IgD-negative memory B cell (primary cell): ENCODE measurements at regions not wholly inside any gene's neighbourhood (a gene's known extent, or its start where the extent isn't known, plus 50 kb on each side); places are given as distances from the start of the nearest gene placed in this dataset.
"Not testable (repeated sequence)": the region's sequence is repeated elsewhere in the genome, so short reads cannot be mapped to it uniquely, and the experiment has no call there.

Source experiments
- H3K27ac Mint-ChIP-seq, 3 donors: one replicate each; pipeline ENCODE4 v1.8.0; 2020 to 2022; ENCODE audit warnings: mild to moderate bottlenecking in 3 of 3, mixed read lengths in 3 of 3, moderate library complexity in 1 of 3
- H3K27me3 Mint-ChIP-seq: one replicate; pipeline ENCODE4 v1.8.0; 2021; ENCODE audit warnings: mixed read lengths
- H3K36me3 Mint-ChIP-seq: one replicate; pipeline ENCODE4 v1.8.0; 2020; ENCODE audit warnings: mild to moderate bottlenecking, mixed read lengths
- H3K4me1 Mint-ChIP-seq, 3 donors: one replicate each; pipeline ENCODE4 v1.8.0; 2020 to 2022; ENCODE audit warnings: mixed read lengths in 3 of 3, mild to moderate bottlenecking in 1 of 3
- H3K4me3 Mint-ChIP-seq, 4 donors: one replicate each; pipeline ENCODE4 v1.8.0; 2020 to 2022; ENCODE audit warnings: mild to moderate bottlenecking in 4 of 4, mixed read lengths in 4 of 4, moderate library complexity in 3 of 4
- H3K9me3 Mint-ChIP-seq, 3 donors: one replicate each; pipeline ENCODE4 v1.8.0; 2020 to 2021; ENCODE audit warnings: mixed read lengths in 3 of 3, mild to moderate bottlenecking in 1 of 3

DNA sequence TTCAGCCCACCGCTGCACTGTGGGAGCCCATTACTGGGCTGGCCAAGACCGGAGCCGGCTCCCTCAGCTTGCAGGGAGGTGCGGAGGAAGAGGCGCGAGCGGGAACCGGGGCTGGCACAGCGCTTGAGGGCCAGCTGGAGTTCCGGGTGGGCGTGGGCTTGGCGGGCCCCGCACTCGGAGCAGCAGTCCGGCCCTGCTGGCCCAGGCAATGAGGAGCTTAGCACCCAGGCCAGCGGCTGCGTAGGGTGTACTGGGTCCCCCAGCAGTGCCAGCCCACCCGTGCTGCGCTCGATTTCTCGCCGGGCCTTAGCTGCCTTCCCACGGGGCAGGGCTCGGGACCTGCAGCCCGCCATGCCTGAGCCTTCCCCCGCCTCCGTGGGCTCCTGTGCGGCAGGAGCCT lies 307.8 kb upstream of the DUSP10 start:
- H3K27ac Mint-ChIP-seq, H3K27me3 Mint-ChIP-seq, H3K9me3 Mint-ChIP-seq, H3K4me1 Mint-ChIP-seq, H3K36me3 Mint-ChIP-seq, H3K4me3 Mint-ChIP-seq: not testable (repeated sequence)

DNA sequence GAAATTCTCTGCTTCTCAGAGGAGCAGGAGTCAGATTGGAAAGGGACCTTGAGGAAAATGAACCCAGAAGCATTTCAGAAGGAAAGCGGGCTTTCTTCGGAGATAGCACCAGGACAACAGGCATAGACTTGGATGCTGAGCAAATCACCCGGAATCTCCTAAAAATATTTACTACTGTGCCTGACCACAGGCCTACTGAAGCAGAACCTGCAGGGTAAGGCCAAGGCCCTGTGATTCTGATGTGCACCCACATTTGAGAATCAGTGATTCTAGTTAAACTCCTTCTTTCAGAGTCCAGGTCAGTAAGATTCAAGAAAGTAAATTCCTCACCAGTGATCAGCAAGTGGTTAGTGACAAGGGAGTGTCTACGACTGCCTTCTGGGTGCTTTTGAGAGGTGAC lies 307.3 kb upstream of the DUSP10 start:
- H3K9me3 Mint-ChIP-seq = no peaks in the 10 kb centered on the region
- no peak overlapping the region for H3K4me3 Mint-ChIP-seq
- H3K36me3 Mint-ChIP-seq = peaks cover 2% of the 10 kb centered on the region
- no peak overlapping the region for H3K27ac Mint-ChIP-seq
- peaks cover 0 to 3% (median 0%) of the 10 kb centered on the region in 3 donors for H3K4me1 Mint-ChIP-seq
- H3K27me3 Mint-ChIP-seq = no peaks in the 10 kb centered on the region

DNA sequence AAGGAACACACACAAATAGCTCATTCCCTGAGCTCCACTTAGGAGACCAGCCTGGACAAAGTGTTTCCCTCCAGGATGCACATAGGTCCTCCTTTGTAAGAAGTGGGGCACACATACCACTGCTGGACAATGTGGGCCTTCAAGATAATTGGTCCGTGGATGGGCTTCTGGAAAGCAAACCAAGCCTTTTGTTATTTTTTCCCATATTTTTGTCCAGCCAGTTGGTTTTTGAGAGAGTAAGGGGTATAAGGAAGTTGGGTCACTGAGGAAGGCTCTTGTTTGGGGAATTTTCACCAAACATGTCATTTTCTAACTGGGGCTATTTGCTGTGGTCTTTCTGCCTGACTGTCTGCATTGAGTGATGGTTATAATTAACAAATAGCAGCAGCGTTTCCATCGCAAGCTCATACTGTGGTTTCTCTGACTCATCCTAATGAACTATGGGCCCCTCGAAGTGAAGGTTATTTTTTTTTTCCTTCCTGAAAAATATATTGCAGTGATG lies 306.3 kb upstream of the DUSP10 start:
- Mint-ChIP-seq H3K27ac (no peak overlapping the region), H3K4me3 (no peak overlapping the region), H3K27me3 (no peaks in the 10 kb centered on the region), H3K36me3 (peaks cover 2% of the 10 kb centered on the region), H3K9me3 (no peaks in the 10 kb centered on the region), H3K4me1 (peaks cover 0 to 3% (median 0%) of the 10 kb centered on the region in 3 donors)

DNA sequence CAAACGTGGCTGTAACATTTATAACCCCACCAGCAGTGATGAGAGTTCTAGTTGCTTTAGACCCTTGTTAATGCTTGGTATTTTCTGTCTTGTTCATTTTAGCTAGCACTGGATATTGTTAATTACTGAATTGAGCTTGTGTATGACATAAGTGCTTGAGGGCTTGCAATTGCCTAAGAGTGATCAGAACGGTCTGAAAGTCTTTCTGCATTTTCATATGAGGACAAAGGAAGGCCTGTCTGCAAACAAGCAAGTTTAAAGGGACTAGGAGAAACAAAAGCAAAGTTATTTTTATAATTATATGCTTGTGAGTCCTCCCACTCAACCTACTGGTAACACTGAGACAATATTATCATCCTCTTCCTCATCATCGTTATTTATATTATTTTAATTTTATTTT lies 305.5 kb upstream of the DUSP10 start:
- no peak overlapping the region for H3K27ac Mint-ChIP-seq
- H3K36me3 Mint-ChIP-seq = peaks cover 2% of the 10 kb centered on the region
- H3K4me3 Mint-ChIP-seq = no peak overlapping the region
- no peaks in the 10 kb centered on the region for H3K9me3 Mint-ChIP-seq
- H3K4me1 Mint-ChIP-seq = peaks cover 0 to 3% (median 0%) of the 10 kb centered on the region in 3 donors
- H3K27me3 Mint-ChIP-seq = no peaks in the 10 kb centered on the region

DNA sequence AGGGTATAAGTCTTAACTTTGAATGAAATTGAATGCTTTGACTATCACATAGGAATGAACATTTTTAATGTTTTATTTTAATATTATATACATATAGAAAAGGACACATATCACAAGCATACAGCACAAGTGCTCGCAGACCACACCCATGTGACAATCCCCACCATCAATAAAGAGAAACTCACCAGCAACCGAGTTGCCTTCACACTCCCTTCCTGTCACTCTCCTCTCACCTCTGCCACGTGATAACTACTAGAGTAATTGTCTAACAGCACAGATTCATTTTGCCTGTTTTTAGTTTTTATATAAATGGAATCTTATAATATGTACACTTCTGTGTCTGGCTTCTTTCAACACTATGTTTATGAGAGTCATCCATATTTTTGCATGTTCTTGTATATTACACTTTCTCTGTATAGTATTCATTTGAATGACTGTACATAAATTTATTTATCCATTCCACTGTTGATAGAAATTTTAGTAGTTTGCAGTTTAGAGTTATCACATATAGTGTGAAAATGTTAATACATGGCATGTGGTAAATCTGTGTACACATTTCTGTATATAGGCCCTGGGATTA lies 304.9 kb upstream of the DUSP10 start:
- Mint-ChIP-seq H3K9me3 (no peaks in the 10 kb centered on the region), H3K36me3 (peaks cover 2% of the 10 kb centered on the region), H3K4me1 (peaks cover 0 to 3% (median 0%) of the 10 kb centered on the region in 3 donors), H3K4me3 (no peak overlapping the region), H3K27ac (no peak overlapping the region), H3K27me3 (no peaks in the 10 kb centered on the region)

DNA sequence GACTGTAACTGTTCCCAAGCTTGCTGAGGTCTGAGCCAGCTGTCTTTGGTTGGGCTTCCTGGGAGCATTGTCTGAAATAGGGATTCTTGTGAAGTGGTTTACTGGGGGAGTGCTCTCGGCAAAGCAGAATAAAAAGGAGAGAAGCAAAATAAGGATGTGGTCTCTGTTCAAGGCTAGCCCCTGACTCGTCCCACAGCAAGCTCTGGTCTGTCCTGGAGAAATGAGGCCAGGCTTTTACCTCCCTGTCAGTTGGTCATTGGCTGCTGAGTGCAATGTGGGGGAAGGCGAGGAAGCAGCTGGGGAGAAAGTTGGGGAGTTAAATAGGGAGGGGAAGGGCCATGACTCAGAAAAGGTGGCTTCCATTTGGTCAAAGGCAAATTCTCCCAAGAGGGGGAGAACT lies 303.9 kb upstream of the DUSP10 start:
- Mint-ChIP-seq H3K36me3 (peaks cover 2% of the 10 kb centered on the region), H3K4me1 (peaks cover 0 to 3% (median 0%) of the 10 kb centered on the region in 3 donors), H3K4me3 (no peak overlapping the region), H3K27ac (no peak overlapping the region), H3K9me3 (no peaks in the 10 kb centered on the region), H3K27me3 (no peaks in the 10 kb centered on the region)

DNA sequence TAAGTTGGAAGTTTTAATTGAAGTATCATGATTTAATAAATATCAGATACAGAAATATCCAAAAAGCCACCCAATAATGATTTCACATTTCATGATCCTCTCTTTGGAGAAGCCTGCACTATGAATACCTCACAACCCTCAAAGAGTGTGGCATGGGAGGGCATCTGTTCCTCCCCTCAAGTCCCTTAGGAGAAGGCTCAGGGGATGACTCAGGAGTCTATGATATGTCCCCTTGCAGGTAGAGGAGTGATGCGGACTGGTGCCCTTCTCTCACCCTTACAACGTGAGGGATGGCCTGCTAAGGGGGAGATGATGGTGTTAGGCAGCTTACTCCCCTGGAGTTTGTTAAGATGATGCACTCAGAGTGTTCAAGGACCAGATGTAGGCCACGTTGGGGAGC lies 303.3 kb upstream of the DUSP10 start:
- Mint-ChIP-seq H3K27me3 (no peaks in the 10 kb centered on the region), H3K9me3 (no peaks in the 10 kb centered on the region), H3K4me1 (peaks cover 0 to 3% (median 0%) of the 10 kb centered on the region in 3 donors), H3K36me3 (peaks cover 2% of the 10 kb centered on the region), H3K4me3 (no peak overlapping the region), H3K27ac (no peak overlapping the region)

DNA sequence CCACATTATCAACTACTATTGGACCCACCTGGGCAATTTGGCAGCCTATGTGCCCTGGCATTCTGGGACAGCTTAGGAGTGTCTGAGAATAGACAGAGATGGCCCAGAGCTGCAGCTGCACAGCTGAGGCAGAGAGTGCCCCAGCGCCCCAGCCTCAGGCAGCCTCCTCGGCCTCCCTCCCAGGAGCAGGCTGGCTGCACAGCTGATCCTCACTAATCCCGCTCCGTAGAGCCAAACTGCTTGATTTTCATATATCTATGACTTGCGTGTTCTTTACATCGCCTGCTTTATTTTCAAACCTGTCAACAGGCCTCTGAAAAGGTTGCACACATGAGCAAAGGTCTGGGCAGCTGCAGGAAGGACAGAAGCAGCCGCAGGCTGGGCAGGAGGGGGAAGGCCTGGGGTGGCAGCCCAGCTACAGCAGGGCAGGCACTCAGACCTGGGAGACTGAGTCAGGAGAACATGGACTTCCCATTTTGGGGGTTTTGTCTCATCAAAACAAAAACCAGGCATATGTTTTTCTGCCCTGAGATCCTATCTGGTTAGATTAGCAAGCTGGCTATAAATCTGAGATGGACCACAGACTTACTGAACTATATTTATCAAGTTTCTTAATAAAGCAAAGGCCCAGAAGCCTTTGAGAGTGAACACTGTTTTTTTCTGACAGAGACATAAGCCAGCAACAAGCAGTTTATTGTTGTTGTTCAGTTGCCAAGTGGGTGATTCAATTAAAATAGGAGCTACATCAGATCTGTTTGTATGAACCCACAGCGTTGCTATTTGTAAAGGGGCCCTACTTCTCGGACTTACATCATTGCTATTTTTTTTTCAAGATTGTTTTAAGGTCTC lies 301.8 kb upstream of the DUSP10 start:
- H3K27me3 Mint-ChIP-seq = no peaks in the 10 kb centered on the region

DNA sequence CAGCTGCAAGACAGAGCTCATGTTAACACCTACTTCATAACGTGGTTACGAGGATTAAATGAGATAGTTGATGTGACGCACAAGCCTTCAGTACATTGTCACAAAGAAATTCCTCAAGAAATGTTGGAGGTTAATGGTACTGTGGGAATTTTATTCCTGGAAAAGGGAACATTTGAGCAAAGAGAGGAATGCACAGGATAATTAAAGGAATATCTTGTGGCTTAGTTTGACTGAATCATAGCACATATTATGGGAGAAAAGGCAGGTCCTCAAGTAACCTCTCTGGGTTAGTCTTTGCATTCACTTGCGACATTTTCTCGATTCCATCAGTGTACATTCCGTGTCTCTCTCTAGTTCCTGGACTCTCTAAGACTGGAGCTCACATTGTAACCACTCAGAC lies 300.2 kb upstream of the DUSP10 start:
- H3K36me3 Mint-ChIP-seq = peaks cover 2% of the 10 kb centered on the region
- H3K27me3 Mint-ChIP-seq = no peaks in the 10 kb centered on the region
- no peak overlapping the region for H3K27ac Mint-ChIP-seq
- H3K9me3 Mint-ChIP-seq = no peaks in the 10 kb centered on the region
- H3K4me3 Mint-ChIP-seq = no peak overlapping the region
- H3K4me1 Mint-ChIP-seq = peaks cover 0 to 3% (median 0%) of the 10 kb centered on the region in 3 donors

More for the DNA sequence above, 301.8 kb upstream of the DUSP10 start:
- Mint-ChIP-seq H3K4me3 (no peak overlapping the region), H3K4me1 (peaks cover 0 to 3% (median 0%) of the 10 kb centered on the region in 3 donors), H3K9me3 (no peaks in the 10 kb centered on the region), H3K27ac (no peak overlapping the region), H3K36me3 (peaks cover 2% of the 10 kb centered on the region)

DNA sequence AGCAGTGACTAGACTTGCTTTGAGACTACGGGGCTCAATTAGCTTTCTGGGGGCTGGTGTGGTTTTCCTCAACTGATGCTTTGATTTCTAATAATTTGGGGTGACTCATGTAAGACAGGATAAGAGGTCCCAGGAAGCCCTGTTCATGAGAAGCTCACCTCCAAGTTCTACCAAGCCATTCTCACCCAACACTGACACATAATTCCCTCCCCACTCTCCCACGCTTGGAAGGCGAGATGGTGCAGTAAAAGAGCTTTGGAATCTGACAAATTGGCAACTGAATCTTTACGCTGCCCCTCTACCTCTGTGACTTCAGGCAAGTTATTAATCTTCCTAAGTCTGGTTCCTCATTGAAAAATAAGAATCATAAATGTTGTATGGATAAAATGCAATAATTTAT lies 299.1 kb upstream of the DUSP10 start:
- Mint-ChIP-seq H3K27ac (no peak overlapping the region), H3K4me3 (no peak overlapping the region)

DNA sequence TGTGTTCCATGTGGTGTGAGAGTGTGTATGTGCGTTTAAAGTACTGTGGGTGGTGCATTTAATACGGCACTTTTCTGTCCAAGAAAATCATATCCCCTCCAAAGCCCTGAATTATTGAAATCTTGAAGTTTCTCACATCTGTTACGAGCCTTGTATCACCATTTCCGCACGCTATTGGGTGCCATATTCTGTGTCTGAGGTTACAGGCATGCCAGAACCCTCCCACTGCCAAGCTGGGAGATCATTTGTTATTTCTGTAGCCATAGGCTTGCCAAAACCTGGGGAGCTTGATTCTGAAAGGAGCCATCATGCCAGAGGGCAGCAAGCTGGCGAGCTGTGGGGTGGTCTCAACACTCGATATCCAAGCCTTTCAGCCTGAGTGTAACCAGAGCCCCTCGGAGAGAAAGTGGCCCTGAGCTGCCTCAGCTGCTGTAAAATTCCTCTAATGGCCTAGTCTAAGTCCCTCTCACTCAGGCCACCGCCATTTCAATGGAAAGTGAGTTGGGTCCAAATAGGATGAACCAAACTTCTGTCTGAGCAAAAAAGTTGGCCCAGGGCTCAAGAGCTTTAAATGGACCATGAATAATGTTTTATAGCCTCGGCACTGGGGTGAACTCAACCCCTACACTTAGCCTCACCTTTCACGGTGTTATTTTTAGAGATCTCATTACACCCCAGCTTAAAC lies 298.4 kb upstream of the DUSP10 start:
- H3K4me3 Mint-ChIP-seq = no peak overlapping the region
- no peak overlapping the region for H3K27ac Mint-ChIP-seq
- H3K27me3 Mint-ChIP-seq = no peaks in the 10 kb centered on the region
- no peaks in the 10 kb centered on the region for H3K36me3 Mint-ChIP-seq
- no peaks in the 10 kb centered on the region for H3K9me3 Mint-ChIP-seq
- no peaks in the 10 kb centered on the region for H3K4me1 Mint-ChIP-seq

More for the DNA sequence above, 299.1 kb upstream of the DUSP10 start:
- Mint-ChIP-seq H3K9me3 (no peaks in the 10 kb centered on the region), H3K4me1 (peaks cover 0 to 3% (median 0%) of the 10 kb centered on the region in 3 donors), H3K27me3 (no peaks in the 10 kb centered on the region), H3K36me3 (no peaks in the 10 kb centered on the region)

DNA sequence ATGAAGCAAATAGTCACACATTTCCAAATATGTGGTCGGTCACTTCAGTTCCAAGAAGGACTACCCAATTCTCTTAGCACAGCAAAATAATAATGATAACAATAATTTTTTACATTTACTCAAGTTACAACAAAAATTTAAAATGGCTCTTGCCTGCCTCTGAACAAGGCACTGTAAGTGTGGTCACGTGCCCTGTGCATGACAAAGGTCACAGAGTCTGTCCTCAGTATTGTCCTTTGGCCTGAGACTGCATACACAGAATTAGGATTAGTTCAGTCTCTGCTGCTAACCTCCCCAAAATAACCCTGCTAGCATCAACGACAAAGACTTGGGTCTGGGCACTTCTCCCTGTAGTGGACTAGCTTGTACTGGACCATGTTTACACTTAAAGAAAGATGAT lies 297.1 kb upstream of the DUSP10 start:
- no peaks in the 10 kb centered on the region for H3K9me3 Mint-ChIP-seq
- no peaks in the 10 kb centered on the region for H3K36me3 Mint-ChIP-seq
- no peak overlapping the region for H3K4me3 Mint-ChIP-seq
- H3K27ac Mint-ChIP-seq = no peak overlapping the region
- H3K27me3 Mint-ChIP-seq = peaks cover 3% of the 10 kb centered on the region
- no peaks in the 10 kb centered on the region for H3K4me1 Mint-ChIP-seq

DNA sequence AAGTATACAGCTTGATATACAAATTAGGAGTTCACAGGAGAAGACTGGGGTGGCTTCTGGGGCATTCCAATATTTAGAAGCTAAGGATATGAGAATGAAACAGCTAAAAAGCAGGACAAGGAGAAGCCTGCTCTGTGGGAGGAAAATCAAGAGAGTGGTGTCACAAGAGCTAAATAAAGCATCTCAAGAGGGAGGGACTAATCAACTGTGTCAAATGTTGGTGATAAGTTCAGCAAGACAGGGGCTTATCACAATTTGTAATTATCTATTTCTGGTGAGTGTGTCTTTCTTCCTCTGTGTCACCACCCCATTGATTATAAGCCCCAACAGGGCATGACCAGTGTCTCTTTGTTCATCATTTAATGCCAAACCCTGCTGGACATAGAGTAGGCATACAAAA lies 295.8 kb upstream of the DUSP10 start:
- no peaks in the 10 kb centered on the region for H3K4me1 Mint-ChIP-seq
- no peaks in the 10 kb centered on the region for H3K9me3 Mint-ChIP-seq
- no peaks in the 10 kb centered on the region for H3K36me3 Mint-ChIP-seq
- peaks cover 3% of the 10 kb centered on the region for H3K27me3 Mint-ChIP-seq
- H3K27ac Mint-ChIP-seq = no peak overlapping the region
- no peak overlapping the region for H3K4me3 Mint-ChIP-seq

DNA sequence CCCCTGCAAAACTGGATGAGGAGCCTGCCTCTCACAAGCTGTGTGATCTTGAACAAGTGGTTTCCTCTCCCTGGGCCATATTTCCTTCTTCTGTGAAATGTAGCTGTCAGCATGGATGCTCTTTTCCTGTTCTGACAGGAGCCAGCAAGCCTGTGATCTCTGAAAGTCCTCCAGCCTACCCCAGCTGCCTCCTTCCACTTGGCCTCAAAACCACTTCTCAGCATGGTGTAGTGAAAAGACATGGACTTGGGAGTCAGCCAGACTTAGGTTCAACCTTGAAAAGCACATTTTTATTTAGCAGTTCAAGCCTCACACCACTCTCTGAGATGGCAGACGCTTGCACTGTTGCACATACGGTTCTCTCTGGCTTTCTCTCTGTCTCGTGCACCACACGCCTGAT lies 292.9 kb upstream of the DUSP10 start:
- peaks cover 3% of the 10 kb centered on the region for H3K27me3 Mint-ChIP-seq
- no peaks in the 10 kb centered on the region for H3K4me1 Mint-ChIP-seq
- H3K36me3 Mint-ChIP-seq = no peaks in the 10 kb centered on the region
- H3K9me3 Mint-ChIP-seq = no peaks in the 10 kb centered on the region
- H3K27ac Mint-ChIP-seq = no peak overlapping the region
- H3K4me3 Mint-ChIP-seq = no peak overlapping the region

DNA sequence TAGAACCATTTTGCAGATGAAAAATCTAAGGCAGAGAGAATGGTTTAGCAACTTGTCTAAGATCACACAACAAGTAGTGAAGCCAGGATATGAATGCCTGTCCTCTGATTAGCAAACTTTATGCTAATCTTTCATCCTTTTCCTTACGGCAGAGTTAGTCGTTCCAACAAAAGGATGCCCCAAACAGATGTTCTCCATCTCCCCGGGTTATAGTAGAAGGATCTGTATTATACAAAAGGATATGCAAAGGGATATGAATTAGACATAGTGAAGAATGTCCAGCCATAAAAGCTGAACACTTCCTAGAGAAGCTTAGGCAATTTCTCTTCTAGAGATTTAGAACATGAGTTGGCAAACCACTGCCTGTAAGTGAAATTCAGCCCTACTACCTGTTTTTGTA lies 291.6 kb upstream of the DUSP10 start:
- Mint-ChIP-seq H3K9me3 (no peaks in the 10 kb centered on the region), H3K27me3 (peaks cover 3% of the 10 kb centered on the region), H3K4me3 (no peak overlapping the region), H3K27ac (no peak overlapping the region), H3K4me1 (no peaks in the 10 kb centered on the region), H3K36me3 (no peaks in the 10 kb centered on the region)
